HepG2 (cell line): ENCODE measurements at regions not wholly inside any gene's neighbourhood (a gene's known extent, or its start where the extent isn't known, plus 50 kb on each side); places are given as distances from the start of the nearest gene placed in this dataset.

Source experiments
- ATAC-seq: fragments of 200-7000 bp; cut with Tn5 transposase; 3 replicates; pipeline ENCODE4 v1.9.1; 2020; ENCODE audit warnings: mild to moderate bottlenecking, moderate library complexity
- BruUV-seq: library from RNA; stranded (reverse); fragments of 400-500 nt; replicated peaks from 2 replicates; lab custom pipeline; 2021; lab: Mats Ljungman, UMichigan
- CTCF ChIA-PET: fragments of 300-600 bp; formaldehyde crosslinking; extraction: SDS; loops from one replicate; lab custom pipeline; 2021; ENCODE audit warnings: low total read pairs, inconsistent platforms, low intra/inter-chr PET ratio; lab: Yijun Ruan, JAX
- POLR2A ChIA-PET: fragments of 350-600 bp; sonication (Branson Sonifier 250); formaldehyde crosslinking; loops from one replicate; lab custom pipeline; 2020; ENCODE audit warnings: antibody characterized with exemption, inconsistent platforms; lab: Yijun Ruan, JAX
- DNase-seq: peaks from one replicate; pipeline ENCODE4 v3.0.0-alpha.2; 2015; ENCODE audit warnings: low spot score
- FAIRE-seq: peaks from 3 replicates; lab custom pipeline; 2011; peaks lifted over from hg19 to GRCh38; lab: Jason Lieb, UNC
- H2AFZ ChIP-seq: one replicate; pipeline ENCODE4 v1.6.1; 2011; ENCODE audit warnings: low read length, inconsistent platforms
- H3K27ac ChIP-seq: fragments of 300-600 bp; 3 replicates; pipeline ENCODE4 v1.8.0; 2011; ENCODE audit warnings: mixed run types, mild to moderate bottlenecking, mixed read lengths, low read length, inconsistent platforms; ENCODE audit not compliant: insufficient read depth; ENCODE audit errors: extremely low read length
- H3K27me3 ChIP-seq, 2 experiments: fragments of 200-600 bp in 1 of 2; 2 replicates in 1 of 2; 3 replicates in 1 of 2; pipeline versions ENCODE4 v1.6.0 to v1.8.0; 2011; ENCODE audit warnings: low read length in 2 of 2, mild to moderate bottlenecking in 2 of 2, moderate library complexity in 2 of 2, inconsistent platforms in 1 of 2; ENCODE audit not compliant: insufficient read depth in 2 of 2, control insufficient read depth in 1 of 2
- H3K36me3 ChIP-seq, 2 experiments: fragments of 200-600 bp in 1 of 2; replicated peaks in 1 of 2; 2 replicates in 1 of 2; 3 replicates in 1 of 2; pipeline versions ENCODE4 v1.5.1 to v1.8.0; 2011; ENCODE audit warnings: low read length in 2 of 2, inconsistent platforms in 1 of 2; ENCODE audit not compliant: insufficient read depth in 2 of 2, control insufficient read depth in 1 of 2
- H3K4me1 ChIP-seq: 2 replicates; pipeline ENCODE4 v1.5.1; 2012; ENCODE audit warnings: low read length, inconsistent platforms; ENCODE audit not compliant: insufficient read depth
- H3K4me2 ChIP-seq: 2 replicates; pipeline ENCODE4 v1.6.0; 2011; ENCODE audit warnings: low read depth, low read length, inconsistent platforms
- H3K4me3 ChIP-seq, 3 experiments: fragments of 200-600 bp in 1 of 3; sonication (generic), shearing (Covaris generic) in 1 of 3; replicated peaks in 1 of 3; 2 replicates each; pipeline ENCODE4 v1.5.1; 2011 to 2016; ENCODE audit warnings: low read length in 3 of 3, inconsistent platforms in 2 of 3, low read depth in 2 of 3, mild to moderate bottlenecking in 2 of 3, control low read depth in 1 of 3, mixed read lengths in 1 of 3; ENCODE audit not compliant: insufficient read depth in 1 of 3
- H3K79me2 ChIP-seq: one replicate; pipeline ENCODE4 v1.6.1; 2011; ENCODE audit warnings: low read length, inconsistent platforms; ENCODE audit not compliant: insufficient read depth
- H3K9ac ChIP-seq: 2 replicates; pipeline ENCODE4 v1.6.0; 2011; ENCODE audit warnings: mild to moderate bottlenecking, low read depth, low read length, inconsistent platforms; ENCODE audit not compliant: insufficient read depth
- H3K9me3 ChIP-seq: 2 replicates; pipeline ENCODE4 v1.5.1; 2012; ENCODE audit warnings: mild to moderate bottlenecking, low read length
- H4K20me1 ChIP-seq: 2 replicates; pipeline ENCODE4 v1.6.0; 2011; ENCODE audit warnings: inconsistent platforms, mild to moderate bottlenecking, low read length, moderate library complexity; ENCODE audit not compliant: insufficient read depth
- EEA1 ChIP-seq: sonication (generic); formaldehyde crosslinking; IDR thresholded peaks from 2 replicates; pipeline ENCODE4 v1.5.1; 2020; ENCODE audit warnings: mild to moderate bottlenecking, missing genetic modification reagents, borderline replicate concordance
- FLYWCH1 ChIP-seq: sonication (generic); formaldehyde crosslinking; IDR thresholded peaks from 2 replicates; pipeline ENCODE4 v1.8.1; 2023; ENCODE audit warnings: mild to moderate bottlenecking, missing genetic modification reagents
- FOXM1 ChIP-seq: sonication (generic); formaldehyde crosslinking; IDR thresholded peaks from 2 replicates; pipeline ENCODE4 v1.5.0; 2020; ENCODE audit warnings: missing genetic modification reagents
- GZF1 ChIP-seq: sonication (generic); formaldehyde crosslinking; IDR thresholded peaks from 2 replicates; pipeline ENCODE4 v1.5.1; 2020; ENCODE audit warnings: mild to moderate bottlenecking, missing genetic modification reagents
- MIER2 ChIP-seq: IDR thresholded peaks from 2 replicates; pipeline ENCODE4 v1.6.1; 2016; ENCODE audit warnings: missing biosample characterization, missing genetic modification reagents
- PHF5A ChIP-seq: IDR thresholded peaks from one replicate; pipeline ENCODE4 v1.6.1; 2018; ENCODE audit warnings: low read depth, missing genetic modification reagents; ENCODE audit not compliant: unreplicated experiment
- SIX1 ChIP-seq: sonication (generic); formaldehyde crosslinking; IDR thresholded peaks from 2 replicates; pipeline ENCODE4 v1.4.0; 2020; ENCODE audit warnings: missing genetic modification reagents, borderline replicate concordance
- TGIF2 ChIP-seq: IDR thresholded peaks from 2 replicates; pipeline ENCODE4 v1.6.1; 2016; ENCODE audit warnings: control low read depth, missing compliant biosample characterization
- TSC22D2 ChIP-seq: sonication (generic); formaldehyde crosslinking; IDR thresholded peaks from 2 replicates; pipeline ENCODE4 v1.5.1; 2020; ENCODE audit warnings: missing genetic modification reagents, mild to moderate bottlenecking, borderline replicate concordance
- ZMYM4 ChIP-seq: sonication (generic); formaldehyde crosslinking; IDR thresholded peaks from 2 replicates; pipeline ENCODE4 v1.8.1; 2023; ENCODE audit warnings: mild to moderate bottlenecking, missing genetic modification reagents
- ZNF260 ChIP-seq: sonication (generic); formaldehyde crosslinking; IDR thresholded peaks from 2 replicates; pipeline ENCODE4 v1.4.0; 2020; ENCODE audit warnings: missing genetic modification reagents, low read depth, mild to moderate bottlenecking, borderline replicate concordance
- ZSCAN25 ChIP-seq: sonication (generic); formaldehyde crosslinking; IDR thresholded peaks from 2 replicates; pipeline ENCODE4 v1.8.0; 2022; ENCODE audit warnings: mild to moderate bottlenecking, missing genetic modification reagents
- WGBS: methylation state at CpG from one replicate; pipeline ENCODE4 v1.1.6; 2017; ENCODE audit warnings: low lambda C conversion rate; 5-methylcytosine and 5-hydroxymethylcytosine counted together
- in situ Hi-C: cut with HindIII; loops from 2 replicates; pipeline ENCODE4 v1.10.0; 2017; ENCODE audit warnings: low pct_unique_long_range_greater_than_20kb; ENCODE audit not compliant: extremely low pct_ligation_motif_present
- intact Hi-C: fragments of 100-400 bp; cut with micrococcal nuclease; formaldehyde crosslinking; loops from one replicate; pipeline ENCODE4 v1.10.0; 2022; ENCODE audit not compliant: unreplicated experiment
- TF ChIP-seq, protein P1 (sequence below), 2 experiments: fragments of 450-650 bp in 1 of 2; sonication (generic) in 1 of 2; formaldehyde crosslinking in 1 of 2; IDR thresholded peaks; 2 replicates each; pipeline versions ENCODE4 v1.6.1 to v1.8.0; 2016 to 2022; ENCODE audit warnings: antibody characterized with exemption in 1 of 2, mild to moderate bottlenecking in 1 of 2, missing genetic modification reagents in 1 of 2

DNA sequence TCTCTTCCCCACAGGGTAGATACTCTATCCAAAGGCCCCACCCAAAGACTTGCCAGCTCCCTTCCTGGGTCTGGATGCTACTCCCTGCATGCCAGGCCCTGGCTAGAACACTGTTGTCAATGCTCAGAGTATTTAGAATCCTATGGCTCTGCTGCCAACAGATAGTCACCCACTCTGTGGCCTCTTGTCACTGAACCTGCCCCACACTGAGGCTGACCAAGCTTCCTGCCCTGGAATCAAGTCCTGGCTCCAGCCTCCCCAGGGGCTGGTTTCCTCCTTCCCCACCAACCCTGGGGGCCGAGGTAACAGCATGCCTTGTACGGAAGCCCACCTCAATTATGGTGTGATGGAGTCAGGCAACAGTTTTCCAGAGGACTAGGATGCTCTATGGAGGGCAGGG is 63.3 kb downstream of the EFNB1 start:
- BruUV-seq, result no TSS peak
- no peak overlapping the region for H3K4me3 ChIP-seq
- CTCF ChIA-PET, result no interaction called here
- H3K9me3 ChIP-seq, result no peaks in the 10 kb centered on the region
- no peaks in the 10 kb centered on the region for H3K36me3 ChIP-seq
- peaks cover 9% of the 10 kb centered on the region; the same call in 1 of the 2 replicates for H3K4me1 ChIP-seq
- H3K4me2 ChIP-seq, result no peak overlapping the region
- in situ Hi-C loops, result no loop called here
- WGBS, result no CpG with 5 or more reads among the region's 2 CpGs
- H3K27me3 ChIP-seq, result no peaks in the 10 kb centered on the region
- H3K79me2 ChIP-seq, result no peaks in the 10 kb centered on the region
- POLR2A ChIA-PET, result no interaction called here
- H3K9ac ChIP-seq, result no peak overlapping the region
- intact Hi-C loops, result no loop called here
- TF ChIP-seq FOXM1 (CRISPR knock-in tag) (no peak), ZMYM4 (CRISPR knock-in tag) (no peak), ZSCAN25 (CRISPR knock-in tag) (no peak), TSC22D2 (no peak), ZNF260 (CRISPR knock-in tag) (no peak), PHF5A (CRISPR knock-in tag) (no peak), GZF1 (CRISPR knock-in tag) (no peak), FLYWCH1 (CRISPR knock-in tag) (no peak), SIX1 (no peak), MIER2 (CRISPR knock-in tag) (no peak), TGIF2 (CRISPR knock-in tag) (no peak), EEA1 (no peak)
- TF ChIP-seq, protein P1, sequence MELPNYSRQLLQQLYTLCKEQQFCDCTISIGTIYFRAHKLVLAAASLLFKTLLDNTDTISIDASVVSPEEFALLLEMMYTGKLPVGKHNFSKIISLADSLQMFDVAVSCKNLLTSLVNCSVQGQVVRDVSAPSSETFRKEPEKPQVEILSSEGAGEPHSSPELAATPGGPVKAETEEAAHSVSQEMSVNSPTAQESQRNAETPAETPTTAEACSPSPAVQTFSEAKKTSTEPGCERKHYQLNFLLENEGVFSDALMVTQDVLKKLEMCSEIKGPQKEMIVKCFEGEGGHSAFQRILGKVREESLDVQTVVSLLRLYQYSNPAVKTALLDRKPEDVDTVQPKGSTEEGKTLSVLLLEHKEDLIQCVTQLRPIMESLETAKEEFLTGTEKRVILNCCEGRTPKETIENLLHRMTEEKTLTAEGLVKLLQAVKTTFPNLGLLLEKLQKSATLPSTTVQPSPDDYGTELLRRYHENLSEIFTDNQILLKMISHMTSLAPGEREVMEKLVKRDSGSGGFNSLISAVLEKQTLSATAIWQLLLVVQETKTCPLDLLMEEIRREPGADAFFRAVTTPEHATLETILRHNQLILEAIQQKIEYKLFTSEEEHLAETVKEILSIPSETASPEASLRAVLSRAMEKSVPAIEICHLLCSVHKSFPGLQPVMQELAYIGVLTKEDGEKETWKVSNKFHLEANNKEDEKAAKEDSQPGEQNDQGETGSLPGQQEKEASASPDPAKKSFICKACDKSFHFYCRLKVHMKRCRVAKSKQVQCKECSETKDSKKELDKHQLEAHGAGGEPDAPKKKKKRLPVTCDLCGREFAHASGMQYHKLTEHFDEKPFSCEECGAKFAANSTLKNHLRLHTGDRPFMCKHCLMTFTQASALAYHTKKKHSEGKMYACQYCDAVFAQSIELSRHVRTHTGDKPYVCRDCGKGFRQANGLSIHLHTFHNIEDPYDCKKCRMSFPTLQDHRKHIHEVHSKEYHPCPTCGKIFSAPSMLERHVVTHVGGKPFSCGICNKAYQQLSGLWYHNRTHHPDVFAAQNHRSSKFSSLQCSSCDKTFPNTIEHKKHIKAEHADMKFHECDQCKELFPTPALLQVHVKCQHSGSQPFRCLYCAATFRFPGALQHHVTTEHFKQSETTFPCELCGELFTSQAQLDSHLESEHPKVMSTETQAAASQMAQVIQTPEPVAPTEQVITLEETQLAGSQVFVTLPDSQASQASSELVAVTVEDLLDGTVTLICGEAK (IDR thresholded peaks at IDR 0.05), result no peak
- TF ChIP-seq, protein P1 (CRISPR knock-in tag; IDR thresholded peaks at IDR 0.05), result no peak
- TF ChIP-seq, all 625 proteins: peak for 0
- no peak overlapping the region for H3K27ac ChIP-seq
- no peak for ATAC-seq
- no peaks in the 10 kb centered on the region for H4K20me1 ChIP-seq
- H2AFZ ChIP-seq, result no peak overlapping the region
- DNase-seq, result no peak
- FAIRE-seq, result no peak
